Astrocyte of the cerebellum (primary cell): ENCODE measurements at regions not wholly inside any gene's neighbourhood (a gene's known extent, or its start where the extent isn't known, plus 50 kb on each side); places are given as distances from the start of the nearest gene placed in this dataset.

Experiments
- DNase-seq: peaks from one replicate; pipeline ENCODE4 v3.0.0-alpha.2; 2011; ENCODE audit warnings: low read depth
- H3K4me3 ChIP-seq: 2 replicates; pipeline ENCODE4 v1.5.1; 2011; ENCODE audit warnings: mild to moderate bottlenecking, low read depth, low read length, moderate library complexity
- CTCF ChIP-seq: IDR thresholded peaks from 2 replicates; pipeline ENCODE4 v1.5.1; 2012; ENCODE audit warnings: low read length, low read depth, moderate library complexity, mild to moderate bottlenecking; ENCODE audit errors: missing control alignments
- in situ Hi-C: cut with HindIII; loops from 2 replicates; pipeline ENCODE4 v1.10.0; 2017; ENCODE audit warnings: low sequenced_read_pairs

GRCh38 chr18:23380001-23380550, 73.0 kb upstream of the RIOK3 start:
- in situ Hi-C loops = loop anchor here (5.0 to 25.0 kb wide), 2 partner anchors 68 to 243 kb away; partner anchors contain the start of gene CABLES1
- TF ChIP-seq CTCF = no peak
- DNase-seq = peak; percentile 58
- H3K4me3 ChIP-seq = no peak overlapping the region

GRCh38 chr18:23380817-23381216, 72.3 kb upstream of the RIOK3 start:
- in situ Hi-C loops = loop anchor here (5.0 to 25.0 kb wide), 2 partner anchors 69 to 244 kb away; partner anchors contain the start of gene CABLES1
- no peak for DNase-seq
- H3K4me3 ChIP-seq = no peak overlapping the region
- no peak for TF ChIP-seq CTCF

GRCh38 chr18:23383494-23383893, 69.6 kb upstream of the RIOK3 start:
- no peak overlapping the region for H3K4me3 ChIP-seq
- in situ Hi-C loops = loop anchor here (5.0 to 25.0 kb wide), 2 partner anchors 71 to 246 kb away; partner anchors contain the start of gene CABLES1
- no peak for TF ChIP-seq CTCF
- no peak for DNase-seq

GRCh38 chr18:23384778-23385736, 68.0 kb upstream of the RIOK3 start:
- H3K4me3 ChIP-seq = no peak overlapping the region
- in situ Hi-C loops = loop anchor here (5.0 to 25.0 kb wide), 2 partner anchors 73 to 248 kb away; partner anchors contain the start of gene CABLES1
- no peak for TF ChIP-seq CTCF
- DNase-seq = no peak

GRCh38 chr18:23386317-23386716, 66.8 kb upstream of the RIOK3 start:
- in situ Hi-C loops = loop anchor here (25.0 kb wide), 1 partner anchor 249 kb away; the partner anchor contains the start of gene CABLES1
- no peak for DNase-seq
- no peak overlapping the region for H3K4me3 ChIP-seq
- TF ChIP-seq CTCF = no peak

- no peak overlapping the region for H3K4me3 ChIP-seq
- DNase-seq = no peak
- in situ Hi-C loops = loop anchor here (25.0 kb wide), 1 partner anchor 250 kb away; the partner anchor contains the start of gene CABLES1
- TF ChIP-seq CTCF = no peak
Observed at GRCh38 chr18:23387265-23387664, 65.8 kb upstream of the RIOK3 start.
